Thymus (tissue), 11 donors: ENCODE measurements at regions not wholly inside any gene's neighbourhood (a gene's known extent, or its start where the extent isn't known, plus 50 kb on each side); places are given as distances from the start of the nearest gene placed in this dataset.
"Not testable (repeated sequence)": the region's sequence is repeated elsewhere in the genome, so short reads cannot be mapped to it uniquely, and the experiment has no call there.

Experiments
- DNase-seq, 9 donors: peaks; one replicate each; pipeline ENCODE4 v3.0.0-alpha.2; 2013; ENCODE audit warnings: low spot score in 9 of 9, low read depth in 6 of 9, missing footprints in 1 of 9
- H3K27ac ChIP-seq, 2 donors: one replicate each; pipeline ENCODE4 v1.5.1; 2013; ENCODE audit warnings: control low read depth in 1 of 2, low read depth in 1 of 2, low read length in 1 of 2, mild to moderate bottlenecking in 1 of 2, moderate library complexity in 1 of 2
- H3K27me3 ChIP-seq, 2 donors: one replicate each; pipeline ENCODE4 v1.5.1; 2013; ENCODE audit warnings: low read length in 1 of 2; ENCODE audit not compliant: control insufficient read depth in 2 of 2, insufficient read depth in 1 of 2
- H3K36me3 ChIP-seq, 2 donors: one replicate each; pipeline ENCODE4 v1.5.1; 2013; ENCODE audit warnings: low read length in 1 of 2, mild to moderate bottlenecking in 1 of 2, moderate library complexity in 1 of 2; ENCODE audit not compliant: control insufficient read depth in 2 of 2, insufficient read depth in 2 of 2
- H3K4me1 ChIP-seq, 2 donors: one replicate each; pipeline ENCODE4 v1.5.1; 2013; ENCODE audit warnings: low read length in 2 of 2; ENCODE audit not compliant: control insufficient read depth in 2 of 2, insufficient read depth in 2 of 2
- H3K4me3 ChIP-seq, 2 donors: one replicate each; pipeline ENCODE4 v1.5.1; 2013; ENCODE audit warnings: low read length in 2 of 2, control low read depth in 1 of 2, mild to moderate bottlenecking in 1 of 2
- H3K9me3 ChIP-seq, 2 donors: one replicate each; pipeline ENCODE4 v1.5.1; 2013; ENCODE audit warnings: low read length in 1 of 2, mild to moderate bottlenecking in 1 of 2; ENCODE audit not compliant: control insufficient read depth in 2 of 2, insufficient read depth in 1 of 2
- WGBS: extraction: QIAGEN DNeasy Blood & Tissue Kit; methylation state at CpG from one replicate; pipeline ENCODE4 v1.1.7; 2013; 5-methylcytosine and 5-hydroxymethylcytosine counted together
- donor health status: healthy.

GRCh38 chr5:83817591-83817990, 96.9 kb upstream of the HAPLN1 start:
- Histone ChIP-seq H3K4me3 (no peak overlapping the region), H3K36me3 (no peaks in the 10 kb centered on the region), H3K9me3 (no peaks in the 10 kb centered on the region), H3K27ac (no peak overlapping the region), H3K4me1 (no peaks in the 10 kb centered on the region), H3K27me3 (no peaks in the 10 kb centered on the region)
- 98% methylated on average over 1 of the region's 1 CpG for WGBS
- DNase-seq: no peak

GRCh38 chr5:83815661-83816060, 95.0 kb upstream of the HAPLN1 start:
- WGBS: 77% methylated on average over 2 of the region's 2 CpGs
- no peak overlapping the region for H3K4me3 ChIP-seq

GRCh38 chr5:83810511-83810910, 89.9 kb upstream of the HAPLN1 start:
- Histone ChIP-seq H3K27ac (no peak overlapping the region), H3K36me3 (no peaks in the 10 kb centered on the region), H3K4me1 (no peaks in the 10 kb centered on the region), H3K27me3 (no peaks in the 10 kb centered on the region), H3K9me3 (no peaks in the 10 kb centered on the region), H3K4me3 (no peak overlapping the region)
- 96% methylated on average over 1 of the region's 1 CpG for WGBS
- DNase-seq: no peak

More at GRCh38 chr5:83815661-83816060, 95.0 kb upstream of the HAPLN1 start:
- DNase-seq: no peak
- Histone ChIP-seq H3K27ac (no peak overlapping the region), H3K4me1 (no peaks in the 10 kb centered on the region), H3K27me3 (no peaks in the 10 kb centered on the region), H3K36me3 (no peaks in the 10 kb centered on the region), H3K9me3 (no peaks in the 10 kb centered on the region)

GRCh38 chr5:83802686-83803085, 82.0 kb upstream of the HAPLN1 start:
- no peaks in the 10 kb centered on the region for H3K4me1 ChIP-seq
- no peaks in the 10 kb centered on the region for H3K9me3 ChIP-seq
- DNase-seq: no peak
- H3K27ac ChIP-seq: no peak overlapping the region
- 97% methylated on average over 2 of the region's 2 CpGs for WGBS
- H3K36me3 ChIP-seq: no peaks in the 10 kb centered on the region
- H3K27me3 ChIP-seq: no peaks in the 10 kb centered on the region
- H3K4me3 ChIP-seq: no peak overlapping the region

GRCh38 chr5:83800201-83800600, 79.5 kb upstream of the HAPLN1 start:
- no peak for DNase-seq
- H3K4me3 ChIP-seq: no peak overlapping the region
- H3K9me3 ChIP-seq: no peaks in the 10 kb centered on the region
- no peaks in the 10 kb centered on the region for H3K36me3 ChIP-seq
- H3K27me3 ChIP-seq: no peaks in the 10 kb centered on the region
- H3K4me1 ChIP-seq: no peaks in the 10 kb centered on the region
- WGBS: 71% methylated on average over 2 of the region's 2 CpGs
- no peak overlapping the region for H3K27ac ChIP-seq

- H3K9me3 ChIP-seq, H3K27me3 ChIP-seq, H3K36me3 ChIP-seq, DNase-seq, H3K27ac ChIP-seq, H3K4me1 ChIP-seq, H3K4me3 ChIP-seq: not testable (repeated sequence)
- 93% methylated on average over 11 of the region's 11 CpGs for WGBS
Measured at GRCh38 chr5:83799020-83799419, 78.4 kb upstream of the HAPLN1 start.

GRCh38 chr5:83789371-83789770, 68.7 kb upstream of the HAPLN1 start:
- no peak overlapping the region for H3K27ac ChIP-seq
- no peaks in the 10 kb centered on the region for H3K4me1 ChIP-seq
- no peak overlapping the region for H3K4me3 ChIP-seq
- DNase-seq: no peak
- H3K36me3 ChIP-seq: no peaks in the 10 kb centered on the region
- WGBS: 49% methylated on average over 1 of the region's 1 CpG
- no peaks in the 10 kb centered on the region for H3K27me3 ChIP-seq
- no peaks in the 10 kb centered on the region for H3K9me3 ChIP-seq

GRCh38 chr5:83787631-83788030, 67.0 kb upstream of the HAPLN1 start:
- Histone ChIP-seq H3K9me3 (no peaks in the 10 kb centered on the region), H3K27ac (no peak overlapping the region), H3K27me3 (no peaks in the 10 kb centered on the region), H3K4me3 (no peak overlapping the region), H3K4me1 (no peaks in the 10 kb centered on the region), H3K36me3 (no peaks in the 10 kb centered on the region)
- WGBS: 93% methylated on average over 3 of the region's 3 CpGs
- DNase-seq: no peak

GRCh38 chr5:83785176-83785668, 64.6 kb upstream of the HAPLN1 start:
- H3K27me3 ChIP-seq: no peaks in the 10 kb centered on the region
- no peak overlapping the region for H3K4me3 ChIP-seq
- no peaks in the 10 kb centered on the region for H3K4me1 ChIP-seq
- no peak for DNase-seq
- no peak overlapping the region for H3K27ac ChIP-seq
- H3K9me3 ChIP-seq: no peaks in the 10 kb centered on the region
- no peaks in the 10 kb centered on the region for H3K36me3 ChIP-seq
- 93% methylated on average over 6 of the region's 6 CpGs for whole genome bisulfite sequencing
